Coronary artery (tissue), 2 donors: ENCODE measurements at regions not wholly inside any gene's neighbourhood (a gene's known extent, or its start where the extent isn't known, plus 50 kb on each side); places are given as distances from the start of the nearest gene placed in this dataset.
"Not testable (repeated sequence)": the region's sequence is repeated elsewhere in the genome, so short reads cannot be mapped to it uniquely, and the experiment has no call there.

Experiments
- DNase-seq: peaks from one replicate; pipeline ENCODE4 v3.0.0-alpha.2; 2017; ENCODE audit warnings: low spot score
- H3K27ac ChIP-seq, 2 donors: fragments of 200-600 bp; sonication (generic); one replicate each; pipeline ENCODE4 v1.5.1; 2016 to 2019
- H3K4me3 ChIP-seq: fragments of 200-600 bp; sonication (generic); 2 replicates; pipeline ENCODE4 v1.5.1; 2016; ENCODE audit warnings: mild to moderate bottlenecking, moderate library complexity
- CTCF ChIP-seq: fragments of 200-600 bp; sonication (generic); IDR thresholded peaks from one replicate; pipeline ENCODE4 v1.5.1; 2019; ENCODE audit warnings: antibody characterized with exemption

GRCh38 chr1:228796945-228797344, 61.7 kb downstream of the RHOU start:
- not testable (repeated sequence) for H3K4me3 ChIP-seq, H3K27ac ChIP-seq, DNase-seq

DNA sequence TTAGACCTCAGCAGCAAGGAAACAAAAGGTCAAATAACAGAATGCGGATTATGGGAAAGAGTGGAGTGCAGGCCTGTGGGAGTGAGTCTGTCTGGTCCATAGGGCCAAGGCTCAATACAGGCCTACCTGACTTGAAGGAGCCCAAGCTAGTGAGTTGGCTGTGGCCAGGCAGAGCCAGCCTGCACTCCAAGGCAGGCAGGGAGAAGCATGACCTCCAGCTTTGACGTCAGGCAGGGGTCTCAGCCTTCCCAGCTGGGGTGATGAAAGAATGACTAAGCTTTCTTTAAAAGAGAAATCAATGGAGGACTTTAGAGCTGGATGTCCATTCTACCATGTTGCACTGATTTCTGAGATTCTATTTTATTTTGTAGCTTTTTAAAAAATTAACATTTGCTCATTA, 62.8 kb downstream of the RHOU start:
- no peak overlapping the region for H3K27ac ChIP-seq
- no peak for TF ChIP-seq CTCF
- no peak overlapping the region for H3K4me3 ChIP-seq
- DNase-seq = no peak

- no peak overlapping the region for H3K27ac ChIP-seq
- DNase-seq = no peak
- no peak for TF ChIP-seq CTCF
- no peak overlapping the region for H3K4me3 ChIP-seq
Measured at GRCh38 chr1:228798548-228798947, 63.3 kb downstream of the RHOU start.

GRCh38 chr1:228799924-228800323, 64.6 kb downstream of the RHOU start:
- no peak overlapping the region for H3K27ac ChIP-seq

GRCh38 chr1:228801068-228801467, 65.8 kb downstream of the RHOU start:
- no peak for TF ChIP-seq CTCF
- Histone ChIP-seq H3K27ac (no peak overlapping the region), H3K4me3 (no peak overlapping the region)
- no peak for DNase-seq

More at GRCh38 chr1:228799924-228800323, 64.6 kb downstream of the RHOU start:
- DNase-seq = no peak
- TF ChIP-seq CTCF = no peak
- H3K4me3 ChIP-seq = no peak overlapping the region

DNA sequence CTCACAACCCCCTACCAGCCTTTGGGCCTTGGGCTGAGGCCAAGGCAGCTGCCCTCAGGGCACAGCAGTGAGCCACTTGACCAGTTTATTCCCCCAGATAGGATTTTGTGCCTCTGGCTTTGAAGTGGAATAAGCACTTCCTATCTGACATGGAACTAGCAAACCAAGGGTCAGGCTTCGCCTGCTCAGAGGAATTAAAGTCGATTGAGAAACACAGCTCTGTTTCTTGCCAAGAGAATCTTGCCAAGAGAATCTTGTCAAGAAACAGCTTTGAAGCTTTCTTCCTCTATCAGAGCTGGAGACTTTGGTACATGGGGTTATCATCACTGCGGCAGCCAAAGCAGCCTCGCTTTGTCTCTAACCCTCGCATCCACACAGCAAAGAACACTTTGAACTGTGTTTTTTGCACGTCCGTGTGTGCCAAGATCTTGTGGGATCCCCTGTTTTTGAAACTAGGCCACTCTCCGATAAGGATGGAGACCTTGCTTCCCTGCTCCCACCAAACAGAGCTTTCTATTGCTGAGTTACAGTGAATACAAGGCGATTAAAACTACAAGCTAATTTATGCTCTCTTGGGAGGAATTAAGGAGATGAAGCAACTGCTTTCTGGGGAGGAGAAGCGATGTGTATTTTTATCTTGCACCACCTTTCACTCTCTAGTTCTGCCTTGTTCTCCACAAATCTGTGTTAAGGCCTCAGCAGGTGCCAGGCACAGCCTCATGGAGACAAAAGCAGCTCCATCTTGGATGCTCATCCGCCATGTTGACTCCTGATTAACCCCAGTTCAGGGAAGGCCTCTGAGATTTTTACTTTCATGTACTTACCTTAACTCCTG, 67.3 kb downstream of the RHOU start:
- no peak for TF ChIP-seq CTCF
- no peak for DNase-seq
- Histone ChIP-seq H3K27ac (peak overlapping the region in 1 of 2 donors; percentile 57), H3K4me3 (no peak overlapping the region)

- TF ChIP-seq CTCF = no peak
- DNase-seq = no peak
- Histone ChIP-seq H3K27ac (no peak overlapping the region), H3K4me3 (no peak overlapping the region)
Measured at GRCh38 chr1:228803421-228803820, 68.1 kb downstream of the RHOU start.
